Fibroblast of mammary gland (primary cell): ENCODE measurements at regions not wholly inside any gene's neighbourhood (a gene's known extent, or its start where the extent isn't known, plus 50 kb on each side); places are given as distances from the start of the nearest gene placed in this dataset.

ENCODE experiments used
- DNase-seq: peaks from one replicate; pipeline ENCODE4 v3.0.0-alpha.2; 2010; ENCODE audit warnings: low read depth
- H3K4me3 ChIP-seq: 2 replicates; pipeline ENCODE4 v1.5.1; 2011; ENCODE audit warnings: low read depth, mild to moderate bottlenecking, low read length, moderate library complexity; ENCODE audit not compliant: control insufficient read depth
- TF ChIP-seq, protein P1 (sequence below): conservative IDR thresholded peaks from 2 replicates; pipeline ENCODE4 v1.5.1; 2011; ENCODE audit warnings: low read depth, low read length, inconsistent platforms; ENCODE audit not compliant: control insufficient read depth, insufficient read depth

DNA sequence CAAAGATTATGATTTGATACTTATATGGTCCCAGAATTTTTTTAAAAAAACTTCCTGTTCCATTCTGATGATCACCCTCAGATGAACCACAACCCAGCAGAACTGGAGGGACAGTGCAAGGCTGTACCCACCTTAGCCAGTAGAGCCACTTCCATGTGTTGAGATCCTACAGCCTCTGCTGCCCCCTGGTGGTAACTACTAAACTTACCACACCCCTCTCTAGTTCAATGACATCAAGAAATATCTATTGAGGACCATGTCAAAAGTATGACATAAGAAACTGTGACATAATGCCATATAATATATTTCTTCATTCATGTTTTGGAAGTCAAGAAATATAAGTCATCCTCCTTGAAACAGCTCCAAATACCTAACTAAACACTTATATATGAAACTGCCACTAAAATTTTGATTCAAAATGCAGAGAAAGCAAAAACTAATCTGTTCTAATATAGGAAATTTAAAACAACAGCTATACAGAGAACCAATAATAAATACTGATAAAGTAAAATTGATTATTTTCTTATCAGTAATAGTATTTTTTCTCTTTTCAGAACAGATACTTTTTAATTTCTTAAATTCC, 412.6 kb downstream of the KCTD12 start:
- no peak overlapping the region for H3K4me3 ChIP-seq
- peak; percentile 84 for DNase-seq
- TF ChIP-seq, protein P1, sequence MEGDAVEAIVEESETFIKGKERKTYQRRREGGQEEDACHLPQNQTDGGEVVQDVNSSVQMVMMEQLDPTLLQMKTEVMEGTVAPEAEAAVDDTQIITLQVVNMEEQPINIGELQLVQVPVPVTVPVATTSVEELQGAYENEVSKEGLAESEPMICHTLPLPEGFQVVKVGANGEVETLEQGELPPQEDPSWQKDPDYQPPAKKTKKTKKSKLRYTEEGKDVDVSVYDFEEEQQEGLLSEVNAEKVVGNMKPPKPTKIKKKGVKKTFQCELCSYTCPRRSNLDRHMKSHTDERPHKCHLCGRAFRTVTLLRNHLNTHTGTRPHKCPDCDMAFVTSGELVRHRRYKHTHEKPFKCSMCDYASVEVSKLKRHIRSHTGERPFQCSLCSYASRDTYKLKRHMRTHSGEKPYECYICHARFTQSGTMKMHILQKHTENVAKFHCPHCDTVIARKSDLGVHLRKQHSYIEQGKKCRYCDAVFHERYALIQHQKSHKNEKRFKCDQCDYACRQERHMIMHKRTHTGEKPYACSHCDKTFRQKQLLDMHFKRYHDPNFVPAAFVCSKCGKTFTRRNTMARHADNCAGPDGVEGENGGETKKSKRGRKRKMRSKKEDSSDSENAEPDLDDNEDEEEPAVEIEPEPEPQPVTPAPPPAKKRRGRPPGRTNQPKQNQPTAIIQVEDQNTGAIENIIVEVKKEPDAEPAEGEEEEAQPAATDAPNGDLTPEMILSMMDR: peak; percentile 86

DNA sequence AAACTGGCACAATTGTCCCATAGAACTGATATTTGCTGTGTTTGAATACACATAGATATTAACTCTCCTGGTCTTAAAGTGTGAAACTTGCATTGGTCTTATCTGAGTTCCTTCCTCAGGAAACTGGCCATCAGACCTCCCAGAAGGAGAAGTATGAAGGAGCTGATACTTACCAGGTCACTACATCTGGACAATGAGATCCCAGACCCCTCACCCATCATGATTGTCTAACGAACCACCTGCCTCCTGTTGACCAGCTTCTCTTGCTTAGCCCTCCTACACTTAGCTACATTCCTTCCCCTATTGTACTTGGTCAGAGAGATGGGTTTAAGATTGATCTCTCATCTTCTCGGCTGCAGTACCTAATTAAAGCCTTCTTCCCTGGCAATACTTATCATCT, 413.3 kb downstream of the KCTD12 start:
- H3K4me3 ChIP-seq: no peak overlapping the region
- DNase-seq: no peak
- TF ChIP-seq, protein P1: no peak

GRCh38 chr13:76471486-76471885, 414.7 kb downstream of the KCTD12 start:
- no peak for DNase-seq
- TF ChIP-seq, protein P1: no peak

DNA sequence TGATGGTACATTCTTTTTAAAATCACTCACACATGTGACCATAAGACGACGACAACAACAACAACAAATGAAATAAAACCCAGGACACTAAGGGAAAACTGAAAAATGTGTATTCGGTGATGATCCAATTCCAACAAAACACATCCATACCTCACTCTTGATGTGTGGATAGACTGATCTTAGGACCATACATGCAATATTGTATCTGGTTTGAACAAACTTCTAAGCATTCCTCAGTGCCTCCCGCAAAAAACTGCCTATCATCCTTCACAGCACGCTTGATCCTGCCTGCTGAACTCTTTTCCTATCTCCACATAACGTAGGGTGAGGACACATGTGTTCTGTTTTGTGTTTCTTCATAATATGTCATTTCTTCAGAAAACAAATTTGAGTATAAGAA, 415.2 kb downstream of the KCTD12 start:
- no peak overlapping the region for H3K4me3 ChIP-seq
- DNase-seq: no peak
- TF ChIP-seq, protein P1: no peak

More at GRCh38 chr13:76471486-76471885, 414.7 kb downstream of the KCTD12 start:
- no peak overlapping the region for H3K4me3 ChIP-seq

- H3K4me3 ChIP-seq: no peak overlapping the region
- TF ChIP-seq, protein P1: no peak
- DNase-seq: no peak
Observed at GRCh38 chr13:76466043-76466442, 420.2 kb downstream of the KCTD12 start.

- H3K4me3 ChIP-seq: no peak overlapping the region
- no peak for DNase-seq
- TF ChIP-seq, protein P1: no peak
Observed at GRCh38 chr13:76463314-76463713, 422.9 kb downstream of the KCTD12 start.

DNA sequence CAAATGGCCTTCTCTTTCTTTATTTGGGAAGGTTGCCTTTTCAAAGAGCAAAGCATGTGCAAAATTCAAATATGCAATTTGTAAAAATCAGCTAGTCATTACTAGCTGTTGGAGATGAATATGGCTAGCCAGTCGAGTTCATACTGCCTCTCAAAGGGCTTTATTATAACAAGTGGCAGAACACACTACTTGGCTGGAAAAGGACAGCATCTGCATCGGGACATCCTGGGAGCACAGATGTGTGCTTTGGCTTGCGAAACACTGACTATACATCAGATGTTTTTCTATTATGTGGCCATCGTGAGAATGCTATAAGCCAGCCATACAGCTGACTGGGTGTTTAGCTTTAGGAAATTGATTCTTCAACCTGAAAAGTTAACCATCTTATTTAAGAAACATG, 424.2 kb downstream of the KCTD12 start:
- TF ChIP-seq, protein P1: no peak
- peak; percentile 56 for DNase-seq
- H3K4me3 ChIP-seq: no peak overlapping the region
